Natural killer cell (primary cell): ENCODE measurements at regions not wholly inside any gene's neighbourhood (a gene's known extent, or its start where the extent isn't known, plus 50 kb on each side); places are given as distances from the start of the nearest gene placed in this dataset.

Experiments
- ATAC-seq, 3 donors: fragments of 150-1000 bp in 2 of 3; fragments of 200-7000 bp in 1 of 3; cut with Tn5 transposase; 1 replicate in 1 of 3; 2 replicates in 2 of 3; pipeline ENCODE4 v1.10.0; 2021; ENCODE audit warnings: mild to moderate bottlenecking in 2 of 3, moderate library complexity in 2 of 3
- DNase-seq, 2 donors: peaks; one replicate each; pipeline versions ENCODE4 v3.0.0 to v3.0.0-alpha.2; 2013 to 2021; ENCODE audit warnings: mixed read lengths in 1 of 2
- H3K27ac ChIP-seq: one replicate; pipeline ENCODE4 v1.5.1; 2013; ENCODE audit warnings: mild to moderate bottlenecking, low read length
- H3K27me3 ChIP-seq: one replicate; pipeline ENCODE4 v1.6.1; 2013; ENCODE audit warnings: low read length; ENCODE audit not compliant: control insufficient read depth, insufficient read depth
- H3K36me3 ChIP-seq: one replicate; pipeline ENCODE4 v1.6.1; 2013; ENCODE audit warnings: low read length; ENCODE audit not compliant: control insufficient read depth, insufficient read depth
- H3K4me1 ChIP-seq: one replicate; pipeline ENCODE4 v1.6.1; 2013; ENCODE audit warnings: low read length; ENCODE audit not compliant: control insufficient read depth, insufficient read depth
- H3K4me3 ChIP-seq: one replicate; pipeline ENCODE4 v1.5.1; 2013; ENCODE audit warnings: low read length
- H3K9me3 ChIP-seq: one replicate; pipeline ENCODE4 v1.6.1; 2013; ENCODE audit warnings: low read length; ENCODE audit not compliant: control insufficient read depth, insufficient read depth
- H3K27ac Mint-ChIP-seq, 2 donors: one replicate each; pipeline ENCODE4 v1.8.0; 2022; ENCODE audit warnings: mild to moderate bottlenecking in 2 of 2, mixed read lengths in 2 of 2, moderate library complexity in 1 of 2
- H3K27me3 Mint-ChIP-seq, 2 donors: one replicate each; pipeline ENCODE4 v1.8.0; 2022; ENCODE audit warnings: low read depth in 2 of 2, mixed read lengths in 2 of 2
- H3K36me3 Mint-ChIP-seq: one replicate; pipeline ENCODE4 v1.8.0; 2022; ENCODE audit warnings: mixed read lengths
- H3K4me1 Mint-ChIP-seq, 2 donors: one replicate each; pipeline ENCODE4 v1.8.0; 2022; ENCODE audit warnings: mixed read lengths in 2 of 2
- H3K4me3 Mint-ChIP-seq: one replicate; pipeline ENCODE4 v1.8.0; 2022; ENCODE audit warnings: mild to moderate bottlenecking, moderate library complexity, mixed read lengths
- H3K9me3 Mint-ChIP-seq, 2 donors: one replicate each; pipeline ENCODE4 v1.8.0; 2022; ENCODE audit warnings: mixed read lengths in 2 of 2
- CTCF ChIP-seq: fragments of 200-600 bp; IDR thresholded peaks from one replicate; pipeline ENCODE4 v1.8.0; 2022; ENCODE audit warnings: antibody characterized with exemption
- WGBS: methylation state at CpG from one replicate; pipeline ENCODE4 v1.1.7; 2013; ENCODE audit warnings: missing lambda C conversion rate; ENCODE audit not compliant: insufficient coverage; 5-methylcytosine and 5-hydroxymethylcytosine counted together
- intact Hi-C: fragments of 100-400 bp; cut with micrococcal nuclease; formaldehyde crosslinking; loops from one replicate; pipeline ENCODE4 v1.14.2; 2022

- no peak for DNase-seq
- H3K27me3 Mint-ChIP-seq: no peaks in the 10 kb centered on the region
- intact Hi-C loops: no loop called here
- Histone ChIP-seq H3K27ac (no peak overlapping the region), H3K4me3 (no peak overlapping the region), H3K36me3 (no peaks in the 10 kb centered on the region), H3K27me3 (no peaks in the 10 kb centered on the region), H3K4me1 (no peaks in the 10 kb centered on the region), H3K9me3 (no peaks in the 10 kb centered on the region)
- H3K4me3 Mint-ChIP-seq: no peak overlapping the region
- no peak for ATAC-seq
- no peaks in the 10 kb centered on the region for H3K9me3 Mint-ChIP-seq
- 82% methylated on average over 2 of the region's 4 CpGs for WGBS
- H3K36me3 Mint-ChIP-seq: no peaks in the 10 kb centered on the region
- TF ChIP-seq CTCF: no peak
- H3K27ac Mint-ChIP-seq: no peak overlapping the region
- H3K4me1 Mint-ChIP-seq: no peaks in the 10 kb centered on the region
Measured at GRCh38 chr6:6932341-6932740, 175.4 kb upstream of the RREB1 start.

GRCh38 chr6:6932968-6933367, 174.8 kb upstream of the RREB1 start:
- Mint-ChIP-seq H3K27ac (no peak overlapping the region), H3K9me3 (no peaks in the 10 kb centered on the region), H3K4me3 (no peak overlapping the region), H3K4me1 (no peaks in the 10 kb centered on the region), H3K36me3 (no peaks in the 10 kb centered on the region), H3K27me3 (no peaks in the 10 kb centered on the region)
- no peaks in the 10 kb centered on the region for H3K4me1 ChIP-seq
- DNase-seq: no peak
- H3K27me3 ChIP-seq: no peaks in the 10 kb centered on the region
- no peaks in the 10 kb centered on the region for H3K36me3 ChIP-seq
- intact Hi-C loops: no loop called here
- no peaks in the 10 kb centered on the region for H3K9me3 ChIP-seq
- TF ChIP-seq CTCF: no peak
- WGBS: 81% methylated on average over 6 of the region's 7 CpGs
- H3K4me3 ChIP-seq: no peak overlapping the region
- no peak for ATAC-seq
- no peak overlapping the region for H3K27ac ChIP-seq

GRCh38 chr6:6940031-6941025, 167.4 kb upstream of the RREB1 start:
- Histone ChIP-seq H3K4me3 (no peak overlapping the region), H3K27ac (no peak overlapping the region), H3K4me1 (no peaks in the 10 kb centered on the region), H3K27me3 (no peaks in the 10 kb centered on the region), H3K36me3 (no peaks in the 10 kb centered on the region), H3K9me3 (no peaks in the 10 kb centered on the region)
- Mint-ChIP-seq H3K4me1 (peaks cover 12 to 15% of the 10 kb centered on the region in 2 donors), H3K9me3 (no peaks in the 10 kb centered on the region), H3K27me3 (peaks cover 2 to 10% of the 10 kb centered on the region in 2 donors), H3K36me3 (no peaks in the 10 kb centered on the region), H3K4me3 (no peak overlapping the region), H3K27ac (no peak overlapping the region)
- ATAC-seq (no peak), DNase-seq (no peak)
- intact Hi-C loops: no loop called here
- 91% methylated on average over 47 of the region's 47 CpGs for WGBS
- TF ChIP-seq CTCF: no peak
